ENCODE measurements at regions not wholly inside any gene's neighbourhood (a gene's known extent, or its start where the extent isn't known, plus 50 kb on each side); places are given as distances from the start of the nearest gene placed in this dataset.

DNA sequence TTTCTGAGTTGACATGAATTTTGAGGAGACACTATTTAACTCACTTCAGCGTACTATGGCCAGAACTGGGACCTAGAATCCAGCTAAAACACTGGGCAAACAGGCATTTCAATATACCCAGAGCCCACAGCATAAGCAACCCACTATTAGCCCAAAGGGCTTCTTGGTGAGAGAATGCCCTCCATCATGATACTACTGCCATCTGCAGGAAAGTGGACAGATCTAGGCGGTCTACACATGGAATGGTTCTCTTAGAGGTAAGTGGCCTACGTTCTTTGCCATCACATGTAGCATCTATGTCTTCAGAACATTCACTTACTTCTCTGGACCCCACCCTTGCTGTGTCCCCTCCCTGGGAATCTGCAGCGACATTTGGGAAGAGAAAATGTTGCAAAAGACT lies 181.3 kb upstream of the LINC00305 start:
- Histone ChIP-seq H3F3A (ENCODE audit: insufficient read depth) (no peaks in the 10 kb centered on the region), H3K36me3 (ENCODE audit: low read depth) (no peaks in the 10 kb centered on the region), H2AFZ (no peak overlapping the region), H3K27me3 (replicated peaks; ENCODE audit: insufficient read depth) (no peaks in the 10 kb centered on the region), H3K9me2 (ENCODE audit: insufficient read depth) (no peaks in the 10 kb centered on the region), H3K9ac (no peak overlapping the region), H3K4me3 (no peak overlapping the region), H3K79me2 (ENCODE audit: insufficient read depth) (no peaks in the 10 kb centered on the region), H3K4me1 (ENCODE audit: insufficient read depth) (no peaks in the 10 kb centered on the region), H3K27ac (no peak overlapping the region), H4K20me1 (ENCODE audit: insufficient read depth) (no peaks in the 10 kb centered on the region), H3K9me3 (ENCODE audit: low read depth) (no peaks in the 10 kb centered on the region), H3K4me2 (ENCODE audit: unreplicated experiment) (no peak overlapping the region)
- 33 to 40% methylated on average over 4 of the region's 4 CpGs for WGBS, 2 experiments (ENCODE audit: low coverage in 1 of 2, low lambda C conversion rate in 2 of 2, missing lambda C conversion rate in 2 of 2)
- in situ Hi-C loops (cut with MboI), result no loop called here
- TF ChIP-seq EZH2phosphoT487 (IDR thresholded peaks at IDR 0.05; ENCODE audit: insufficient read depth, low read depth), result no peak
- no peak for TF ChIP-seq EZH2 (IDR thresholded peaks at IDR 0.05; ENCODE audit: insufficient read depth, poor library complexity, severe bottlenecking)
- DNase-seq, result no peak

DNA sequence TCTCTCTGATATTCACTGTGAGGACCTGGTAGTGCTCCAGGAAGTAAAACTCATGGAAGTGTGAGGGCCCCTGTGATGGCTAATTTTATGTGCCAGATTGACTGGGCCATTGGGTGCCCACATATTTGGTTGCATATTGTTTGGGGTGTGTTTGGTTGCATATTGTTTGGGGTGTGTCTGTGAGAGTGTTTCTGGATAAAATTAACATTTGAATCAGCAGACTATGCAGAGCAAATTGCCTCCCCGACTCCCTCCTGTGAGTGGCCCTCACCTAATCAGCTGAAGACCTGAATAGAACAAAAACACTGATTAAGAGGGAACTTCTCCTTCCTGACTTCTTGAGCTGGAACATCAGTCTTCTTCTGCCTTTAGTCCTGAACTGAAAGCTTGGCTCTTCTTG lies 173.3 kb upstream of the LINC00305 start:
- H4K20me1 ChIP-seq (ENCODE audit: insufficient read depth), result no peaks in the 10 kb centered on the region
- H3F3A ChIP-seq (ENCODE audit: insufficient read depth), result no peaks in the 10 kb centered on the region
- H3K9me2 ChIP-seq (ENCODE audit: insufficient read depth), result no peaks in the 10 kb centered on the region
- no peak overlapping the region for H3K9ac ChIP-seq
- TF ChIP-seq EZH2 (IDR thresholded peaks at IDR 0.05; ENCODE audit: insufficient read depth, poor library complexity, severe bottlenecking) (no peak), EZH2phosphoT487 (IDR thresholded peaks at IDR 0.05; ENCODE audit: insufficient read depth, low read depth) (no peak)
- no peaks in the 10 kb centered on the region for H3K4me1 ChIP-seq (ENCODE audit: insufficient read depth)
- no peak overlapping the region for H3K4me3 ChIP-seq
- in situ Hi-C loops (cut with MboI), result no loop called here
- no peak overlapping the region for H3K4me2 ChIP-seq (ENCODE audit: unreplicated experiment)
- no peak for DNase-seq
- H2AFZ ChIP-seq, result no peak overlapping the region
- no peaks in the 10 kb centered on the region for H3K9me3 ChIP-seq (ENCODE audit: low read depth)
- 0 to 5% methylated on average over 1 of the region's 1 CpG for WGBS, 2 experiments (ENCODE audit: low coverage in 1 of 2, low lambda C conversion rate in 2 of 2, missing lambda C conversion rate in 2 of 2)
- H3K79me2 ChIP-seq (ENCODE audit: insufficient read depth), result no peaks in the 10 kb centered on the region
- no peak overlapping the region for H3K27ac ChIP-seq
- no peaks in the 10 kb centered on the region for H3K36me3 ChIP-seq (ENCODE audit: low read depth)
- no peaks in the 10 kb centered on the region for H3K27me3 ChIP-seq (replicated peaks; ENCODE audit: insufficient read depth)

DNA sequence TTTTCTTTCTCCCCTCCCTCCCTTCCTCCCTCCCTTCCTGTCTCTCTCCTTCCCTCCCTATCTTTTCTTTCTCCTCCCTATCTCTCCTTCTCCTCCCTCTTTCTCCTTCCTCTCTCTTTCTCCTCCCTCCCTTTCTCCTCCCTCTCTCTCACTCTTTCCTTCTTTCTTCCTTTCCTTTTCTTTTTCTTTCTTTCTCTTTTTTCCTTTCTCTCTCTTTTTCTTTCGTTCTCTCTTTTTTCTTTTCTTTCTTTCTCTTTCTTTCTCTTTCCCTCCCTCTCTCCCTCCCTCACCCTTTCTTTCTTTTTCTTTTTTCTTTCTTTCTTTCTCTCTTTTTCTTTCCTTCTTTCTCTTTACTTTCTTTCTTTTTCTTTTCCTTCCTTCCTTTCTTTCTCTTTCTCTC lies 169.7 kb upstream of the LINC00305 start:
- no peak for TF ChIP-seq EZH2 (IDR thresholded peaks at IDR 0.05; ENCODE audit: insufficient read depth, poor library complexity, severe bottlenecking)
- Histone ChIP-seq H3K4me1 (ENCODE audit: insufficient read depth) (no peaks in the 10 kb centered on the region), H3K27ac (no peak overlapping the region), H3K79me2 (ENCODE audit: insufficient read depth) (no peaks in the 10 kb centered on the region), H3K27me3 (replicated peaks; ENCODE audit: insufficient read depth) (no peaks in the 10 kb centered on the region), H4K20me1 (ENCODE audit: insufficient read depth) (no peaks in the 10 kb centered on the region), H3F3A (ENCODE audit: insufficient read depth) (no peaks in the 10 kb centered on the region), H2AFZ (no peak overlapping the region), H3K4me2 (ENCODE audit: unreplicated experiment) (no peak overlapping the region), H3K9ac (no peak overlapping the region), H3K4me3 (no peak overlapping the region), H3K36me3 (ENCODE audit: low read depth) (no peaks in the 10 kb centered on the region), H3K9me2 (ENCODE audit: insufficient read depth) (no peaks in the 10 kb centered on the region), H3K9me3 (ENCODE audit: low read depth) (no peaks in the 10 kb centered on the region)
- DNase-seq, result no peak
- WGBS, 2 experiments (ENCODE audit: low coverage in 1 of 2, low lambda C conversion rate in 2 of 2, missing lambda C conversion rate in 2 of 2), result 15% methylated on average over 1 of the region's 1 CpG; no CpG with 5 or more reads in 1 of the 2 experiments
- in situ Hi-C loops (cut with MboI), result no loop called here

DNA sequence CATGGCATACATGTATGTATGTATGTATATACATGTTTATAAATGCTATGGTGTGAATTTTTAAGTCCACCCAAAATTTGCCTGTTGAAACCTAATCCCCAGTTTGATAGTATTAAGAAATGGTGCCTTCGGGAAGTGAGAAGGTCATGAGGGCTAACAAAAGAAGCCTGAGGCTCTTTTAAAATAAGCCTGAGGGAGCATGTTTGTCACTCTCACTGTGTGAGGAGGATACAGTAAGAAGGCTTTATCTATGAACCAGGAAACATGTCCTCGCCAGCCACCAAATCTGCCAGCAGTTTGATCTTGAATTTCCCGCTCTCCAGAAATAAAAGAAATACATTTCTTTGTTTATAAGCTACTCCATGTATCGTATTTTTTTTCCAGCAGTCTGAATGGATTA lies 163.0 kb upstream of the LINC00305 start:
- Histone ChIP-seq H3K9me3 (ENCODE audit: low read depth) (no peaks in the 10 kb centered on the region), H3K4me1 (ENCODE audit: insufficient read depth) (no peaks in the 10 kb centered on the region), H3K4me2 (ENCODE audit: unreplicated experiment) (no peak overlapping the region), H3K27ac (no peak overlapping the region), H3K36me3 (ENCODE audit: low read depth) (no peaks in the 10 kb centered on the region), H4K20me1 (ENCODE audit: insufficient read depth) (no peaks in the 10 kb centered on the region), H3K9me2 (ENCODE audit: insufficient read depth) (no peaks in the 10 kb centered on the region), H3K4me3 (no peak overlapping the region), H3F3A (ENCODE audit: insufficient read depth) (no peaks in the 10 kb centered on the region), H3K27me3 (replicated peaks; ENCODE audit: insufficient read depth) (no peaks in the 10 kb centered on the region), H3K9ac (no peak overlapping the region), H3K79me2 (ENCODE audit: insufficient read depth) (no peaks in the 10 kb centered on the region), H2AFZ (no peak overlapping the region)
- 19 to 29% methylated on average over 4 of the region's 4 CpGs for WGBS, 2 experiments (ENCODE audit: low coverage in 1 of 2, low lambda C conversion rate in 2 of 2, missing lambda C conversion rate in 2 of 2)
- no peak for TF ChIP-seq EZH2phosphoT487 (IDR thresholded peaks at IDR 0.05; ENCODE audit: insufficient read depth, low read depth)
- TF ChIP-seq EZH2 (IDR thresholded peaks at IDR 0.05; ENCODE audit: insufficient read depth, poor library complexity, severe bottlenecking), result no peak
- DNase-seq, result no peak
- in situ Hi-C loops (cut with MboI), result no loop called here

DNA sequence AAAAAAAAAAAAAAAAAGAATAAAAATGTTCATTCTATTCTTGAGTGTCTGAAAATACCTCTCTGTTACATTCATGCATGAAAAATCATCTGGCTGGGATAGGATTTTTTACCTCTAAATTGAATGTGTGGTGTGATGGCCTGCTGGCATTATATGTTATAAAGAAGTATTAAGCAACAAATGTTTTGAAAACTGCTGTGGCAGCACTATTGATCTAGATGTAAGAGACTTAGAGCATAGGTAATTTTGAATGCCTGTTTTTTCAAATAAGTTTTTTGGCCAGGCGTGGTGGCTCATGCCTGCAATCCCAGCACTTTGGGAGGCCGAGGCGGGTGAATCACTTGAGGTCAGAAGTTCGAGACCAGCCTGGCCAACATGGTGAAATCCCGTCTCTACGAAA lies 147.0 kb upstream of the LINC00305 start:
- Histone ChIP-seq H3K27ac (no peak overlapping the region), H3K4me1 (ENCODE audit: insufficient read depth) (no peaks in the 10 kb centered on the region), H3K4me2 (ENCODE audit: unreplicated experiment) (no peak overlapping the region), H3K4me3 (no peak overlapping the region), H3K9me3 (ENCODE audit: low read depth) (no peaks in the 10 kb centered on the region), H3K79me2 (ENCODE audit: insufficient read depth) (no peaks in the 10 kb centered on the region), H3K36me3 (ENCODE audit: low read depth) (no peaks in the 10 kb centered on the region), H3F3A (ENCODE audit: insufficient read depth) (no peaks in the 10 kb centered on the region), H4K20me1 (ENCODE audit: insufficient read depth) (no peaks in the 10 kb centered on the region), H2AFZ (no peak overlapping the region), H3K9me2 (ENCODE audit: insufficient read depth) (no peaks in the 10 kb centered on the region), H3K9ac (no peak overlapping the region), H3K27me3 (replicated peaks; ENCODE audit: insufficient read depth) (no peaks in the 10 kb centered on the region)
- TF ChIP-seq EZH2 (IDR thresholded peaks at IDR 0.05; ENCODE audit: insufficient read depth, poor library complexity, severe bottlenecking) (no peak), EZH2phosphoT487 (IDR thresholded peaks at IDR 0.05; ENCODE audit: insufficient read depth, low read depth) (no peak)
- in situ Hi-C loops (cut with MboI), result no loop called here
- 28 to 39% methylated on average over 5 to 6 of the region's 6 CpGs for WGBS, 2 experiments (ENCODE audit: low coverage in 1 of 2, low lambda C conversion rate in 2 of 2, missing lambda C conversion rate in 2 of 2)
- DNase-seq, result no peak

Data from GM23248 (cell line).